ENCODE measurements at regions not wholly inside any gene's neighbourhood (a gene's known extent, or its start where the extent isn't known, plus 50 kb on each side); places are given as distances from the start of the nearest gene placed in this dataset.
A peak's percentile ranks its signal among the peaks of the same experiment; 100 is the strongest.

- no peak for DNase-seq
Observed at GRCh38 chr20:39269493-39270217, 307.5 kb downstream of the DHX35 start.

DNA sequence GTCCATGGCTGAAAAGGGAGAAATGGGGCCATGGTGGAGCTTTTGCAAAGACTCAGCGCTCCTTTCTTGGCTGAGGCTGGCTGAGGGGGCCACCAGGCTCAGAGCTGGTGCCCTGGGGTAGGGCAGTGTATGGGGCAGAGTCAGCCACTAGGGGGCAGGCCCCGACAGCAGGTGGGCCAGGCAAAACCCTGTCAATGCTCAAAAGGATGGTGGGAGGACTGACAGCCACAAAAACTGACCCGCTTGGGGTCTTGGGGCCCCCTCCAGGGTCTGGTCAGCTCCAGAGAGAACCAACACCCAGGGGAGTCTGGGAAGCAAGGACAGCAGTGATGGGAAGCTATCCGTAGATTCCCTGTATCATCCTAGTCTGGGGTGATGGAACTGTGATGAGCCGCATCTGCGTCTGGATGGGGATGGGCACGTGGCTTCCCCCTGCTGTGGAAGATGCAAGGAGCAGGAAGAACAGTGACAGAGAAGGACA is 306.9 kb downstream of the DHX35 start:
- peak in 1 of 2 experiments; percentile 17 for DNase-seq

- no peak for DNase-seq
Observed at GRCh38 chr20:39268491-39268951, 306.4 kb downstream of the DHX35 start.

- no peak for DNase-seq
Observed at GRCh38 chr20:39266989-39267388, 304.8 kb downstream of the DHX35 start.

- DNase-seq: peak; percentile 14 to 58
Observed at GRCh38 chr20:39264506-39265172, 302.5 kb downstream of the DHX35 start.

GRCh38 chr20:39263076-39263475 is 300.9 kb downstream of the DHX35 start:
- DNase-seq: no peak

DNA sequence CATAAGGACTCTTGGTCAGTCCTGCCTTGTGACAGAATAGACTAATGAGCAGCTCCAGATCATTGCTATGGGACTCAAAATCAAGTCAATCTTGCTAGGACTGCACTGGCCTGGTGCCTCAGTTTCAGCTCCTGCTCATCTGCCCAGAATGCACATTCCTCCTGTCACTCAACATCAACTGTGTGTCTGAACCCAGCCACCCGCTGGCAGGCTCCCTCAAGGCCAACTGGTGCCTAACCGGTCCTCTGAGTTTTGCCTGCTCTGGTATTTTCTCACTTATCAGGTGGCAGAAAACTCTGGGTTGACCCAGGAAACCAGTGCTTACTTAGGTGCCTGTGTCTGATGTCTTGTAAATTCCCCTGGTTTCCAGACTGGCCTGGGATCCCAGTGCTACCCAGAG is 297.7 kb downstream of the DHX35 start:
- DNase-seq: no peak

- no peak for DNase-seq
Observed at GRCh38 chr20:39259010-39259803, 297.1 kb downstream of the DHX35 start.

- DNase-seq: no peak
Observed at GRCh38 chr20:39258253-39258652, 296.1 kb downstream of the DHX35 start.

DNA sequence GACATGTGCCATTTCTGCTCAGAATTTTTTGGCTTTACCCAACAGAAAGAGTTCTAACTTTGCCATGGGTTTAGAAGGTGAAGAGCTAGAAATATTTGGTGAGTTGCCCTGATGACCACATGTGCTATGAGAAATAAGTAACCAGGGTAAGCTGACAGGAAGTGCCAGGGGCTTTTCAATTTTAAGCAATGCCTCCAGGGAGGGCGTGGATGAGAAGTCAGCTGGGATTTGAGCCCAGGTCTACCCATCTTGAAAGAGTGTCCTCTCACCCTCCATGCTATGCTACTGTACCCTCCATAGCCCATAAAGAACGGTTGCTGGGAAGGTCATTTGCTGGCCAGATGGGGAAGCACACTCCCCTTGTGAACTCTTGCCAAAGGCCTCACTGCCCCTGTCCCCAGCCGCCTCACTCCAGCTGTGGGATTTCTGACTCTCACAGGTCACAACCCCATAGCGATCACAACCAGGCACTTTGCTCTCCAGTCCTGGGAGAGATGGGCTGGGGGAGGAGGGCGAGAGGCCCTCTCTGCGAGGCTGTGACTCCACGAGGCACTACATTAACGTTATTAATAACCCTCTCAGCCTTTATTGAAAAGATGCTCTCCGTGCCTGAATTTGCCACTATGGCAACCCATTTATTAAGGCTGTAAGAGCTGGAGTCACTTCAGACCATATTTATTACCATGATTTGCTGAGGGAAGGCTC is 291.1 kb downstream of the DHX35 start:
- no peak for DNase-seq

DNA sequence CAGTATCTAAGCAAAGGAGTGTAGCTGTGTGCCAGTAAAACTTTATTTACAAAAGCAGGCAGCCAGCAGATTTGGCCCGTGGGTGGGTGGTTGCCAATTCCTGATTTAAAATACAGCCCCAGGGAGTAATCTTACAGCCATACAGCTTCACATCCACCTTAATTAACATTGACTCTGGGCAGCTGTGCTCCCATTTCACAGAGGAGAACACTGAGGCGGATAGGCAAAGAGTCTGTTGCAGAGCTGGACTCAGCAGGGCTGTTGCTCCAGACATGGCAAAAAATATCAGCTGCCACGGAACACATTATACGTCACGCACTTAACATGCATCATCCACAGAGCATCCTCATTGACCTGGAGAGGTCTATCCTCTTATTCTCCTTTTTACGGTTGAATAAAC is 289.9 kb downstream of the DHX35 start:
- DNase-seq: no peak

DNA sequence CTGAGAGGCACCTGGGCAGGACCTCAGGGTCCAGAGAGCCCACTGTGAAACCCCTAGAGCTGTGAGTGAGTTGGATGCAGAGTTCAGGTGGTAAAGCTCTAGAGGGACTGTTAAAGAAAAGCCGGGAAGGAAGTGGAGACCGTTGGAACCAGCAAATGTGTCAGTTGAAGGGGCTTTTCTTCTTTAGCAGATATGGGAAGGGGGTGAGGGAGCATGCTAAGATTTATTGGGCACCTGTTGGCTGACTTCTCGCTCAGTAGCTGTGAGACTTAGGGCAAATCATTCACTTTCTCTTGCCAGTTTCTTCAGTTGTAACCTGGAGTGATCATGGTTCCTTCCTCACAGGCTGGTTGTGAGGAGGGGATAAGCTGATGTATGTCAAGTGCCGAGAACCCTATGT is 287.7 kb downstream of the DHX35 start:
- no peak for DNase-seq

DNA sequence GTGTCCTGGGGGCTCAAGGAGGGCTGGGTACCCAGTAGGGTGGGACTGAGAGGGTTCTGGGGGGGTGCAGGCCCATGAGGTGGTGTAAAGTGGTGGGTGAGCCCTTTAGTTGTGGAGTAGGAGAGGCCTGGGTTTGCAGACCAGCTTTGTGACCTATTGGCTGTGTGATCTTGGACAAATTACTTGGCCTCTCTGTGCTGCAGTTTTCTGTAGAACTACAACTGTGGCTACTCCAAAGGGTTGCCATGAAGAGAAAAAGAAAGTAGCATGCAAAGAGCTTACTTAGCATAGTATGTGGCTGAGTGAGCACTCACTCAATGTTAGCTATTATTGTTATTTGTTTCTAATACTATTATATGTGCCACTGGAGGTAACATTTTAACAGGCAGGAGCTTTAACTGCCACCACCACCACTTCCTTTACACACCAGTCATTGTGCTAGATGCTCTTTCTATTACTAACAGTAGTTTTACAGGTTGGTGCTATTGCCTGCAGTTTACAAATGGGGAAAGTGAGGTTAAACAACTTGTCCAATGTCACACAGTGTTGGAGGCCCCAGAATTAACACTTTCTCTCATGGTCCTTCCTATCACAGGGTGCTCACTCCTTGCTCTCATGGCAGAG is 286.8 kb downstream of the DHX35 start:
- no peak for DNase-seq

DNA sequence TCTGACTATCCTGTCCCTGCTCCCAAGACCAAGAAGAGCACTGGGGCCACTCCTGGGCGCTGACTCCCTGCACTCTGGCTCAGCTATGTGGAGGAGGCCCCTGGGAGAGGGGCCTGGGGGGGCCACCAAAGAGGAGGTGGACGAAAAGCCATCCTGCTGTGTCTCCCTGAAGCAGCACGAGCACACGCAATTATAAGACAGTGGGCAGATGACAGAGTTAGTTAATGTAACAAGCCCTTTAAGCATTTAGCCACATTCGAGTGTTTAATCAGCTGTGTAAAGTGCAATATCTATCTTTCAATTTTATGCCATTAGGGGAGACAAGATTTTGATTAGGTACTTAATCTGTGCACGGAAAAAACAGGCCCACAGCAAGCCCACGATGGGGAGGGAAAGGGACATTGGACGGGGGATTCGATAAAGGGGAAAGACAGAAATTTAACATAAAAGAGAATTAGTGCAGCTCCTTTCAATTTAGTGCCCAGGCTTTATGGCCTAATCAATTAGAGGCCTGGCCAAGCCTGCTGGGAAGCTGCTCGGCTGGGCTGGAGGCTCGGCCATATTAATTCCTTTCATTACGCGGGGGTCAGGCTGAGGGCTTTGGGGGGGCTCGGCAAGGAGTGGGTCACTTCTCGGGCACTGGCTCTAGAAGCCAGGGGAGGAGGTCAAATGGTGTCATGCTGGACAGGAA is 286.2 kb downstream of the DHX35 start:
- no peak for DNase-seq

- DNase-seq: no peak
Observed at GRCh38 chr20:39246436-39246835, 284.3 kb downstream of the DHX35 start.

- no peak for DNase-seq
Observed at GRCh38 chr20:39245685-39246311, 283.7 kb downstream of the DHX35 start.

GRCh38 chr20:39243962-39244361 is 281.8 kb downstream of the DHX35 start:
- no peak for DNase-seq

DNA sequence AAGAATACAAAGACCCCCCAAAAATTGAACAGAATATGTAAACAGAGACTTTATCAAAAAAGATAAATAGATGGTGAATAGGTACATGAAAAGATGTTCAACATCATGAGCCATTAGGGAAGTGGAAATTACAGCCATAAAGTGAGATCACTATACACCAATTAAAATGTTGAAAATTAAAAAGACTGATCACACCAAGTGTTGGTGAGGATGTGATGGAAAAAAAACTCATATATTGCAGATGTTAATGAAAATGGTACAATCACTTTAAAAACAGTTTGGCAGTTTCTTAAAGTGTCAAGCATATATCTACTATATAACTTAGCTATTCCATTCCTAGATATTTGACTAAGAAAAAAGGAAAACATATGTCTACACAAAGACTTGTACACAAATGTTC is 280.5 kb downstream of the DHX35 start:
- DNase-seq: no peak

GRCh38 chr20:39234520-39235095 is 272.5 kb downstream of the DHX35 start:
- DNase-seq: no peak

DNA sequence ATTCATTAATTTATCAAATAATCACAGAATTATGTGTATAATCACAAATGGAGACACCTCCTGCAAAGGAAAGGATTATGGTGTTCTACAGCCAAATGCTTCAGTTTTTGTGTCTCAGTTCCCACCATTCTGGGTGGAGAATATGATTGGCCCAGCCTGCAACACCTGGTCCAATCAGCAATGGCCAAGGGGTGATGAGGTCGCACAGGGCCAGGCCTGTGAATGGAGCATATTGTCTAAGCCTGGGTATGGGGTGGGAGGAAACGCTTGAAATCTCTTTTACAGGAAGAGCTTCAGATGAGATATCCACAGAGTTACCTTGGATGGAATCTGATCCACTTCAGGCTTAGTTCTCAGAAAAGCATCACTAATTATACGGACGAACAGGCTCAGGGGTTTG is 271.6 kb downstream of the DHX35 start:
- no peak for DNase-seq

- DNase-seq: no peak
Observed at GRCh38 chr20:39227416-39227815, 265.3 kb downstream of the DHX35 start.

Measured in AML-193 (cell line).